CD14-positive monocyte (primary cell): ENCODE measurements at regions not wholly inside any gene's neighbourhood (a gene's known extent, or its start where the extent isn't known, plus 50 kb on each side); places are given as distances from the start of the nearest gene placed in this dataset.

Experiments
- DNase-seq, 3 donors: peaks; one replicate each; pipeline ENCODE4 v3.0.0-alpha.2; 2011 to 2022
- H2AFZ ChIP-seq: 2 replicates; pipeline ENCODE4 v1.6.0; 2012; ENCODE audit warnings: mild to moderate bottlenecking, low read depth, low read length, inconsistent platforms; ENCODE audit not compliant: insufficient read depth, poor library complexity, severe bottlenecking
- H3K27ac ChIP-seq, 2 donors: 1 replicate in 1 of 2; 2 replicates in 1 of 2; pipeline ENCODE4 v1.5.1; 2012 to 2013; ENCODE audit warnings: low read length in 2 of 2, control low read depth in 1 of 2, inconsistent platforms in 1 of 2, low read depth in 1 of 2, mild to moderate bottlenecking in 1 of 2
- H3K27me3 ChIP-seq, 2 donors: one replicate each; pipeline versions ENCODE4 v1.6.0 to v1.6.1; 2011 to 2013; ENCODE audit warnings: low read length in 2 of 2; ENCODE audit not compliant: control insufficient read depth in 2 of 2, insufficient read depth in 2 of 2
- H3K36me3 ChIP-seq, 2 donors: replicated peaks in 1 of 2; 1 replicate in 1 of 2; 2 replicates in 1 of 2; pipeline versions ENCODE4 v1.5.1 to v1.6.1; 2012 to 2013; ENCODE audit warnings: low read length in 2 of 2, control low read depth in 1 of 2, inconsistent platforms in 1 of 2, mild to moderate bottlenecking in 1 of 2; ENCODE audit not compliant: insufficient read depth in 2 of 2, control insufficient read depth in 1 of 2
- H3K4me1 ChIP-seq, 2 donors: 1 replicate in 1 of 2; 2 replicates in 1 of 2; pipeline versions ENCODE4 v1.5.1 to v1.6.1; 2012 to 2013; ENCODE audit warnings: low read length in 2 of 2, control low read depth in 1 of 2, inconsistent platforms in 1 of 2, mild to moderate bottlenecking in 1 of 2, moderate library complexity in 1 of 2; ENCODE audit not compliant: insufficient read depth in 2 of 2, control insufficient read depth in 1 of 2
- H3K4me2 ChIP-seq: replicated peaks from 2 replicates; pipeline ENCODE3; 2012; ENCODE audit warnings: low read length, moderate library complexity, mild to moderate bottlenecking; ENCODE audit not compliant: poor library complexity, severe bottlenecking; ENCODE audit errors: extremely low read depth
- H3K4me3 ChIP-seq, 3 experiments: fragments of 200-600 bp in 1 of 3; sonication (generic) in 1 of 3; replicated peaks in 1 of 3; 1 replicate in 2 of 3; 2 replicates in 1 of 3; pipeline ENCODE4 v1.5.1; 2011 to 2013; ENCODE audit warnings: low read length in 3 of 3, mild to moderate bottlenecking in 3 of 3, control low read depth in 2 of 3, low read depth in 2 of 3, inconsistent platforms in 1 of 3, moderate library complexity in 1 of 3
- H3K79me2 ChIP-seq: 2 replicates; pipeline ENCODE4 v1.6.0; 2012; ENCODE audit warnings: mild to moderate bottlenecking, control low read depth, inconsistent platforms, low read length, moderate library complexity; ENCODE audit not compliant: insufficient read depth
- H3K9ac ChIP-seq: 2 replicates; pipeline ENCODE4 v1.6.0; 2017; ENCODE audit warnings: low read length, mild to moderate bottlenecking; ENCODE audit not compliant: insufficient read depth, poor library complexity, severe bottlenecking
- H3K9me3 ChIP-seq, 2 donors: replicated peaks in 1 of 2; 1 replicate in 1 of 2; 2 replicates in 1 of 2; pipeline versions ENCODE4 v1.5.1 to v1.6.1; 2012 to 2013; ENCODE audit warnings: low read length in 2 of 2, control low read depth in 1 of 2; ENCODE audit not compliant: control insufficient read depth in 1 of 2, insufficient read depth in 1 of 2
- H4K20me1 ChIP-seq: 2 replicates; pipeline ENCODE4 v1.6.0; 2012; ENCODE audit warnings: mild to moderate bottlenecking, low read length, control low read depth, moderate library complexity; ENCODE audit not compliant: insufficient read depth
- H3K27ac Mint-ChIP-seq, 7 donors: one replicate each; pipeline ENCODE4 v1.8.0; 2020; ENCODE audit warnings: mild to moderate bottlenecking in 7 of 7, mixed read lengths in 7 of 7, moderate library complexity in 6 of 7, inconsistent platforms in 2 of 7
- H3K27me3 Mint-ChIP-seq, 3 donors: one replicate each; pipeline ENCODE4 v1.8.0; 2021 to 2022; ENCODE audit warnings: low read depth in 3 of 3, mild to moderate bottlenecking in 3 of 3, mixed read lengths in 3 of 3, moderate library complexity in 3 of 3, inconsistent platforms in 1 of 3
- H3K36me3 Mint-ChIP-seq, 2 donors: one replicate each; pipeline ENCODE4 v1.8.0; 2020; ENCODE audit warnings: mixed read lengths in 2 of 2, inconsistent platforms in 1 of 2, mild to moderate bottlenecking in 1 of 2
- H3K4me1 Mint-ChIP-seq: one replicate; pipeline ENCODE4 v1.8.0; 2020; ENCODE audit warnings: mild to moderate bottlenecking, mixed read lengths
- H3K4me3 Mint-ChIP-seq, 2 donors: one replicate each; pipeline ENCODE4 v1.8.0; 2020; ENCODE audit warnings: mild to moderate bottlenecking in 2 of 2, mixed read lengths in 2 of 2, moderate library complexity in 1 of 2
- H3K9me3 Mint-ChIP-seq, 7 donors: one replicate each; pipeline ENCODE4 v1.8.0; 2020 to 2022; ENCODE audit warnings: mixed read lengths in 7 of 7, mild to moderate bottlenecking in 6 of 7, moderate library complexity in 6 of 7, inconsistent platforms in 2 of 7
- WGBS: methylation state at CpG from one replicate; pipeline ENCODE4 v1.1.5; 2013; ENCODE audit warnings: missing lambda C conversion rate; ENCODE audit not compliant: insufficient coverage; 5-methylcytosine and 5-hydroxymethylcytosine counted together
- intact Hi-C, 2 donors: fragments of 100-400 bp; cut with micrococcal nuclease; formaldehyde crosslinking; loops; one replicate each; pipeline versions ENCODE4 v1.15.0 to v1.15.1; 2023
- TF ChIP-seq, protein P1 (sequence below): fragments of 200-600 bp; IDR thresholded peaks from one replicate; pipeline ENCODE4 v1.8.0; 2022; ENCODE audit warnings: antibody characterized with exemption, mild to moderate bottlenecking

GRCh38 chr2:153308466-153308865 lies 170.1 kb downstream of the RPRM start:
- Histone ChIP-seq H3K27ac (no peak overlapping the region), H3K27me3 (no peaks in the 10 kb centered on the region), H3K9me3 (peaks cover 0 to 8% of the 10 kb centered on the region in 2 donors), H3K4me2 (no peak overlapping the region), H3K4me3 (no peak overlapping the region), H3K9ac (no peak overlapping the region), H3K79me2 (no peaks in the 10 kb centered on the region), H3K36me3 (no peaks in the 10 kb centered on the region), H2AFZ (no peak overlapping the region), H3K4me1 (no peaks in the 10 kb centered on the region), H4K20me1 (no peaks in the 10 kb centered on the region)
- Mint-ChIP-seq H3K27me3 (no peaks in the 10 kb centered on the region), H3K27ac (no peak overlapping the region), H3K4me3 (no peak overlapping the region), H3K9me3 (peaks cover 0 to 3% (median 0%) of the 10 kb centered on the region in 7 donors), H3K4me1 (no peaks in the 10 kb centered on the region), H3K36me3 (no peaks in the 10 kb centered on the region)
- WGBS: no CpG with 5 or more reads among the region's 2 CpGs
- intact Hi-C loops: no loop called here
- TF ChIP-seq, protein P1, sequence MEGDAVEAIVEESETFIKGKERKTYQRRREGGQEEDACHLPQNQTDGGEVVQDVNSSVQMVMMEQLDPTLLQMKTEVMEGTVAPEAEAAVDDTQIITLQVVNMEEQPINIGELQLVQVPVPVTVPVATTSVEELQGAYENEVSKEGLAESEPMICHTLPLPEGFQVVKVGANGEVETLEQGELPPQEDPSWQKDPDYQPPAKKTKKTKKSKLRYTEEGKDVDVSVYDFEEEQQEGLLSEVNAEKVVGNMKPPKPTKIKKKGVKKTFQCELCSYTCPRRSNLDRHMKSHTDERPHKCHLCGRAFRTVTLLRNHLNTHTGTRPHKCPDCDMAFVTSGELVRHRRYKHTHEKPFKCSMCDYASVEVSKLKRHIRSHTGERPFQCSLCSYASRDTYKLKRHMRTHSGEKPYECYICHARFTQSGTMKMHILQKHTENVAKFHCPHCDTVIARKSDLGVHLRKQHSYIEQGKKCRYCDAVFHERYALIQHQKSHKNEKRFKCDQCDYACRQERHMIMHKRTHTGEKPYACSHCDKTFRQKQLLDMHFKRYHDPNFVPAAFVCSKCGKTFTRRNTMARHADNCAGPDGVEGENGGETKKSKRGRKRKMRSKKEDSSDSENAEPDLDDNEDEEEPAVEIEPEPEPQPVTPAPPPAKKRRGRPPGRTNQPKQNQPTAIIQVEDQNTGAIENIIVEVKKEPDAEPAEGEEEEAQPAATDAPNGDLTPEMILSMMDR: no peak
- no peak for DNase-seq

GRCh38 chr2:153307223-153307622 lies 171.3 kb downstream of the RPRM start:
- H3K4me1 Mint-ChIP-seq: no peaks in the 10 kb centered on the region

More at GRCh38 chr2:153307223-153307622, 171.3 kb downstream of the RPRM start:
- no peaks in the 10 kb centered on the region for H3K79me2 ChIP-seq
- Mint-ChIP-seq H3K9me3 (peaks cover 0 to 3% (median 0%) of the 10 kb centered on the region in 7 donors), H3K4me3 (no peak overlapping the region), H3K36me3 (no peaks in the 10 kb centered on the region), H3K27me3 (no peaks in the 10 kb centered on the region), H3K27ac (no peak overlapping the region)
- H4K20me1 ChIP-seq: no peaks in the 10 kb centered on the region
- no peak overlapping the region for H3K9ac ChIP-seq
- no peak overlapping the region for H3K4me2 ChIP-seq
- H3K9me3 ChIP-seq: peaks cover 0 to 8% of the 10 kb centered on the region in 2 donors
- H2AFZ ChIP-seq: no peak overlapping the region
- H3K27ac ChIP-seq: no peak overlapping the region
- no peak overlapping the region for H3K4me3 ChIP-seq
- no peaks in the 10 kb centered on the region for H3K36me3 ChIP-seq
- no peaks in the 10 kb centered on the region for H3K4me1 ChIP-seq
- no CpG with 5 or more reads among the region's 3 CpGs for WGBS
- TF ChIP-seq, protein P1: no peak
- no peaks in the 10 kb centered on the region for H3K27me3 ChIP-seq
- intact Hi-C loops: no loop called here
- DNase-seq: no peak
